ENCODE measurements at regions not wholly inside any gene's neighbourhood (a gene's known extent, or its start where the extent isn't known, plus 50 kb on each side); places are given as distances from the start of the nearest gene placed in this dataset.

DNA sequence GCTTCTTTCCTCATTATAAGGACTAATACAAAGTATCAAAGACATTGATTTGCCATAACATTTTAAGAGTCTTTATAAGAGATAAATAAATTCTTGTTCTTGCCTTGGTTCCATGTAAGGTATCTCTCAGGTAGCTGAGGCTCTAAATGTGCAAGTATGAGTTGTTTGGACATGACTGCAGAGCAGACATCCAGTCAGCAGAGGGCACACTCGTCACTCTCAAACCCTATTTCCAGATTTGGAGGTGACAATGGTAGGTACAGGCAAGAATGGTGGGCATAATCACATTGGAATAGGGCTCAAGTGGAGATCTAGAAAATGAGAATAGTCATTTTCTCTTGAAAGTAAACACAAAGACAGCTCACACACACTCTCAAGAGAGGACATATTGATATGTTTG, 133.3 kb upstream of the ZIC3 start:
- TF ChIP-seq, protein P1, sequence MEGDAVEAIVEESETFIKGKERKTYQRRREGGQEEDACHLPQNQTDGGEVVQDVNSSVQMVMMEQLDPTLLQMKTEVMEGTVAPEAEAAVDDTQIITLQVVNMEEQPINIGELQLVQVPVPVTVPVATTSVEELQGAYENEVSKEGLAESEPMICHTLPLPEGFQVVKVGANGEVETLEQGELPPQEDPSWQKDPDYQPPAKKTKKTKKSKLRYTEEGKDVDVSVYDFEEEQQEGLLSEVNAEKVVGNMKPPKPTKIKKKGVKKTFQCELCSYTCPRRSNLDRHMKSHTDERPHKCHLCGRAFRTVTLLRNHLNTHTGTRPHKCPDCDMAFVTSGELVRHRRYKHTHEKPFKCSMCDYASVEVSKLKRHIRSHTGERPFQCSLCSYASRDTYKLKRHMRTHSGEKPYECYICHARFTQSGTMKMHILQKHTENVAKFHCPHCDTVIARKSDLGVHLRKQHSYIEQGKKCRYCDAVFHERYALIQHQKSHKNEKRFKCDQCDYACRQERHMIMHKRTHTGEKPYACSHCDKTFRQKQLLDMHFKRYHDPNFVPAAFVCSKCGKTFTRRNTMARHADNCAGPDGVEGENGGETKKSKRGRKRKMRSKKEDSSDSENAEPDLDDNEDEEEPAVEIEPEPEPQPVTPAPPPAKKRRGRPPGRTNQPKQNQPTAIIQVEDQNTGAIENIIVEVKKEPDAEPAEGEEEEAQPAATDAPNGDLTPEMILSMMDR (IDR thresholded peaks at IDR 0.05), result no peak
- no peak for TF ChIP-seq POLR2A (IDR thresholded peaks at IDR 0.05)

Measured in heart left ventricle (tissue), 13 donors.